GM19351 (cell line): ENCODE measurements at regions not wholly inside any gene's neighbourhood (a gene's known extent, or its start where the extent isn't known, plus 50 kb on each side); places are given as distances from the start of the nearest gene placed in this dataset.

ENCODE experiments used
- ATAC-seq: cut with Tn5 transposase; IDR thresholded peaks from one replicate; pipeline ENCODE4 v1.9.1; 2021; ENCODE audit warnings: mild to moderate bottlenecking, moderate library complexity; ENCODE audit not compliant: unreplicated experiment

GRCh38 chr17:79360196-79360595 lies 250.7 kb downstream of the RBFOX3 start:
- ATAC-seq = no peak

GRCh38 chr17:79356839-79357447 lies 253.9 kb downstream of the RBFOX3 start:
- no peak for ATAC-seq

- ATAC-seq = no peak
Measured at GRCh38 chr17:79355165-79355564, 255.7 kb downstream of the RBFOX3 start.

- ATAC-seq = no peak
Measured at GRCh38 chr17:79354173-79354820, 256.6 kb downstream of the RBFOX3 start.

- ATAC-seq = no peak
Measured at GRCh38 chr17:79353548-79353947, 257.3 kb downstream of the RBFOX3 start.

GRCh38 chr17:79353016-79353415 lies 257.8 kb downstream of the RBFOX3 start:
- ATAC-seq = no peak

GRCh38 chr17:79350533-79350932 lies 260.3 kb downstream of the RBFOX3 start:
- ATAC-seq = no peak

GRCh38 chr17:79349506-79350400 lies 261.1 kb downstream of the RBFOX3 start:
- no peak for ATAC-seq

- no peak for ATAC-seq
Measured at GRCh38 chr17:79342376-79342775, 267.8 kb downstream of the ENGASE start.

- ATAC-seq = no peak
Measured at GRCh38 chr17:79341816-79342215, 267.2 kb downstream of the ENGASE start.

- ATAC-seq = peak; percentile 32
Measured at GRCh38 chr17:79341222-79341780, 266.7 kb downstream of the ENGASE start.

- peak; percentile 90 for ATAC-seq
Measured at GRCh38 chr17:79340333-79341221, 266.0 kb downstream of the ENGASE start.

- no peak for ATAC-seq
Measured at GRCh38 chr17:79339321-79339720, 264.7 kb downstream of the ENGASE start.

GRCh38 chr17:79338604-79339003 lies 264.0 kb downstream of the ENGASE start:
- no peak for ATAC-seq

- no peak for ATAC-seq
Measured at GRCh38 chr17:79338152-79338551, 263.5 kb downstream of the ENGASE start.

- no peak for ATAC-seq
Measured at GRCh38 chr17:79337053-79337452, 262.4 kb downstream of the ENGASE start.

GRCh38 chr17:79335456-79335855 lies 260.8 kb downstream of the ENGASE start:
- ATAC-seq = no peak

GRCh38 chr17:79332011-79332554 lies 257.5 kb downstream of the ENGASE start:
- no peak for ATAC-seq

GRCh38 chr17:79331492-79331891 lies 256.9 kb downstream of the ENGASE start:
- no peak for ATAC-seq

GRCh38 chr17:79330696-79331095 lies 256.1 kb downstream of the ENGASE start:
- no peak for ATAC-seq
